GM12865 (cell line): ENCODE measurements at regions not wholly inside any gene's neighbourhood (a gene's known extent, or its start where the extent isn't known, plus 50 kb on each side); places are given as distances from the start of the nearest gene placed in this dataset.
"Not testable (repeated sequence)": the region's sequence is repeated elsewhere in the genome, so short reads cannot be mapped to it uniquely, and the experiment has no call there.

Source experiments
- DNase-seq: peaks from one replicate; pipeline ENCODE4 v3.0.0; 2010; ENCODE audit warnings: low read depth
- H3K4me3 ChIP-seq: 2 replicates; pipeline ENCODE4 v1.5.1; 2011; ENCODE audit warnings: mild to moderate bottlenecking, low read depth, low read length, control low read depth
- CTCF ChIP-seq: IDR thresholded peaks from 2 replicates; pipeline ENCODE4 v1.5.1; 2011; ENCODE audit warnings: low read length, control low read depth, low read depth, inconsistent platforms; ENCODE audit not compliant: insufficient read depth; ENCODE audit errors: missing control alignments

DNA sequence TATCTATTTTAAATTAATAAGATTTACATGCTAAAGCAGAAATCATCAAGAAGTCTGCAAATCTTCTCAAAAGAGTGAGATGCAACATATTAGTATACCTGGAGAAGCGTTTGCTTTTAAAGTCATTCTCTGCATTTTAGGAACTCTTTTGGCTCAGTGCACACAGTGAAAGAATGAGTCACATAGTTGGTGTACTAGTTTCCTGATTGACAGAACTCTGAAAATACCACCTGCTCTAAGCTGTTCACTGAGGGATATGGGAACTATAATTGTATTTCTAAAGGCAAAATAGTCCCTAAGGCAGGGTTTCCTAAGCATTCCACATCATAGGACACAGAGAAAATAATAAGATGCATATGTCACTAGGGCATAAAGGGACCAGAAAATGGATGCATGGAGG, 838.5 kb downstream of the DIPK2A start:
- peak; percentile 62 for DNase-seq
- no peak for TF ChIP-seq CTCF
- no peak overlapping the region for H3K4me3 ChIP-seq

DNA sequence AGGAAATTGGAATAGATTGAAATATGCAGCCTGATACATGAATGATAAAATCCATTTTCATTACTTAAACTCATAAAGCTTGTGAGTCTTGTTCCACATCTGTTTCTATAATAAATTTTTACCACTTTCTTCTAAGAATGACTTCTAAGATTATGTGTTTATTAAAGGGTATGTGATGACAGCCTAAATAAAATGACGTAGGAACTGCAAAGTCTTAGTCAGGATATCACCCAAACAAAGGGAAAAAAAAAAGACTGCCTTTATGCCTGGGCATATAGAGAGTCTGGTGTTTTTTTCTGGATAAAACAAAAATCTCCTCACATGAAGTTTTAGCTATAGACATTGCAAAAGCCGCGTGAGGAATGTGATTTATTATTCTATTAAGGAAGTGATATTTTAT, 844.0 kb downstream of the DIPK2A start:
- TF ChIP-seq CTCF, result no peak
- DNase-seq, result no peak
- H3K4me3 ChIP-seq, result no peak overlapping the region

GRCh38 chr3:144816323-144816722, 844.7 kb downstream of the DIPK2A start:
- DNase-seq, result no peak
- H3K4me3 ChIP-seq, result no peak overlapping the region
- TF ChIP-seq CTCF, result no peak

GRCh38 chr3:144818973-144819372, 847.4 kb downstream of the DIPK2A start:
- no peak for TF ChIP-seq CTCF
- no peak overlapping the region for H3K4me3 ChIP-seq
- no peak for DNase-seq

DNA sequence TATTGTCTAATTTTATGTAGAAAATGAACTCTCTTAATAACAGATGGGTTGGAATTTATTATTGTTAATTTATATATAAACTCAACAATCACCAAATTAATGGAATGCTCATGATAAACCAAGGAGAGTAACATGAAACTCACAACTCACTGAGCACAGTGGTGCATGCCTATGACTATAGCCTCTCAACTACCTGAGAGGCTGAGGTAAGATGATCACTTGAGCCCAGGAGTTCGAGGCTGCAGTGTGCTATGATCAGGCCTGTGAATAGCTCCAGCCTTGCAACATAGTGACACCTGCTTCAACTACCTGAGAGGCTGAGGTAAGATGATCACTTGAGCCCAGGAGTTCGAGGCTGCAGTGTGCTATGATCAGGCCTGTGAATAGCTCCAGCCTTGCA, 848.6 kb downstream of the DIPK2A start:
- DNase-seq, H3K4me3 ChIP-seq: not testable (repeated sequence)

DNA sequence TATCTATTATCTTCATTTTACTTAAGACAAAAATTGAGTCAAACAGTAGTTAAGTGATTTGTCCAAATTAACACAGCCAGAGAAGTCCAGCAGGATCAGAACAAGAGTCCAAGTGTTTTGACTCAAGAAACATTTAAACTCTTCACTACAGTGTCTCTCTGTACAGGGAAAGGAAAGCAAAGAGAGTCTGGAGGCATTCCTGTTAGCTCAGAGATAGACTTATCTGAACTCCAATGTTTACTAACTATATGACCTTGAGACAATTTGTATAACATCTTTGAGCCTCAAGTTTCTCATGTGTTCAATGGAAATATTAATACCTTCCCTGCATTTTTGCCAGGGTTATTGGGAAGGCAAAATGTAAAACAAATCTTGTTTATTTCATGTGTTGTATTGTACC, 849.1 kb downstream of the DIPK2A start:
- no peak for TF ChIP-seq CTCF
- no peak for DNase-seq
- no peak overlapping the region for H3K4me3 ChIP-seq

- H3K4me3 ChIP-seq, result no peak overlapping the region
- no peak for TF ChIP-seq CTCF
- no peak for DNase-seq
Measured at GRCh38 chr3:144821583-144821982, 850.0 kb downstream of the DIPK2A start.

DNA sequence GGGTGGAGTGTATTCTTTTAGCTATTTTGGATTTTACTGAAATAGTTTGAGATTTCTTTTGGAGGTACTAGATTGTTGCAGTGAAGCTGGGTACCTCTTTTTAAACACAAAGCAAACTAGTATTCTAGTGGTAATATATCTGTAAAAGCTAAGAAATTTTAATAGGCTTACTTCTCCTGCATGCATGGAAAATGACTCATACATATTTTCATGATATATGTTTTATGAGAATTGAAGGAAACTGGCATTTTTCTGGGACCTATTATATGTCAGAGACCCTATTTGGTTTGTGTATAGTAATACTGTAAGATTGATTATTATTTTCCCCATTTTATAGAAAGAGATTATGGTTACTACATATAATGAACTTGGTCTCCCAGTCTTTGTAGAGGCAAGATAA, 851.0 kb downstream of the DIPK2A start:
- H3K4me3 ChIP-seq, result no peak overlapping the region
- DNase-seq, result no peak

More for the DNA sequence above, 851.0 kb downstream of the DIPK2A start:
- no peak for TF ChIP-seq CTCF
